DOHH2 (cell line): ENCODE measurements at regions not wholly inside any gene's neighbourhood (a gene's known extent, or its start where the extent isn't known, plus 50 kb on each side); places are given as distances from the start of the nearest gene placed in this dataset.

Experiments
- H3F3A ChIP-seq: fragments of 200-600 bp; sonication (generic), shearing (Covaris generic); 2 replicates; pipeline ENCODE4 v1.6.0; 2016; ENCODE audit warnings: antibody characterized with exemption, mild to moderate bottlenecking; ENCODE audit not compliant: control insufficient read depth, insufficient read depth
- H3K27ac ChIP-seq: fragments of 200-600 bp; sonication (generic); 2 replicates; pipeline ENCODE4 v1.5.1; 2014; ENCODE audit warnings: low read depth, mild to moderate bottlenecking, low read length, moderate library complexity
- H3K27me3 ChIP-seq: fragments of 200-600 bp; sonication (generic); 2 replicates; pipeline ENCODE4 v1.6.1; 2014; ENCODE audit warnings: mild to moderate bottlenecking, low read length, mixed read lengths; ENCODE audit not compliant: control insufficient read depth
- H3K36me3 ChIP-seq: fragments of 200-600 bp; sonication (generic); 2 replicates; pipeline ENCODE4 v1.6.1; 2014; ENCODE audit warnings: mild to moderate bottlenecking, low read length, moderate library complexity, mixed read lengths; ENCODE audit not compliant: control insufficient read depth
- H3K4me1 ChIP-seq: fragments of 200-600 bp; sonication (generic); 2 replicates; pipeline ENCODE4 v1.6.1; 2014; ENCODE audit warnings: mild to moderate bottlenecking, low read length, mixed read lengths; ENCODE audit not compliant: control insufficient read depth
- H3K4me2 ChIP-seq: fragments of 200-600 bp; sonication (generic); 2 replicates; pipeline ENCODE4 v1.6.0; 2014; ENCODE audit warnings: mild to moderate bottlenecking, low read length, moderate library complexity
- H3K4me3 ChIP-seq: fragments of 200-600 bp; sonication (generic); 2 replicates; pipeline ENCODE4 v1.5.1; 2014; ENCODE audit warnings: mild to moderate bottlenecking, low read length, mixed read lengths
- H3K79me2 ChIP-seq: fragments of 200-600 bp; sonication (generic); 2 replicates; pipeline ENCODE4 v1.6.1; 2014; ENCODE audit warnings: mild to moderate bottlenecking, low read length, mixed read lengths; ENCODE audit not compliant: control insufficient read depth
- H3K9me2 ChIP-seq: fragments of 200-600 bp; sonication (generic); replicated peaks from 2 replicates; pipeline ENCODE4 v1.6.1; 2014; ENCODE audit warnings: mild to moderate bottlenecking, low read length, mixed read lengths; ENCODE audit not compliant: control insufficient read depth
- H3K9me3 ChIP-seq: fragments of 200-600 bp; sonication (generic); 2 replicates; pipeline ENCODE4 v1.6.1; 2014; ENCODE audit warnings: antibody characterized with exemption, low read length, mixed read lengths; ENCODE audit not compliant: control insufficient read depth, insufficient read depth
- H4K20me1 ChIP-seq: fragments of 200-600 bp; sonication (generic); 2 replicates; pipeline ENCODE4 v1.6.0; 2014; ENCODE audit warnings: low read depth, mild to moderate bottlenecking, antibody characterized with exemption, low read length, moderate library complexity; ENCODE audit not compliant: control insufficient read depth, insufficient read depth
- EZH2phosphoT487 ChIP-seq: fragments of 200-600 bp; sonication (generic); IDR thresholded peaks from 2 replicates; pipeline ENCODE4 v1.6.1; 2017; ENCODE audit warnings: borderline replicate concordance, mild to moderate bottlenecking, antibody characterized with exemption, low read length, moderate library complexity, mixed read lengths
- TF ChIP-seq, protein P1 (sequence below): fragments of 200-600 bp; sonication (generic); IDR thresholded peaks from one replicate; pipeline ENCODE4 v1.5.1; 2014; ENCODE audit warnings: antibody characterized with exemption, mild to moderate bottlenecking, low read depth, low read length; ENCODE audit not compliant: poor library complexity, severe bottlenecking

GRCh38 chr12:128155571-128155970 is 111.4 kb upstream of the TMEM132C start:
- H3K9me3 ChIP-seq, result no peaks in the 10 kb centered on the region
- no peaks in the 10 kb centered on the region for H4K20me1 ChIP-seq

DNA sequence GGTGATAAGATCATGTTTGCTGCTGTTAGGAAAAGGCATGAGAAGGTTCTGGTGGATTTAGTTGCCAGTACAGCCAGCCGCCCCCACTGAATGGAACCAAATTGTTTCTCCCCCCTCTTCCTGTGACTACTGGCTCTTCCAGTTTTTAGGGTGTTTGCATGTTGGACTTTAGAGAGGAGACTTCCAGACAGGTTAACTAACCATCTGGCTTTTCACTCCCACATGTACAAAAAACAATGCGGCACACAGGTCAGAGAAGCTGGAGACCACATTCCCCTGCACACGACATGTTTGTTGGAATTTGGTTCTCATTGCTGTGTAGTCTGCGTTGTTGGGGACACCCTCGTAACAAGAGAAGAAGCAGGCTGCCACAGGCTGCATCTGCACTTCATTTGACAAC is 103.9 kb upstream of the TMEM132C start:
- no peaks in the 10 kb centered on the region; the same call in 1 of the 2 replicates for H3K9me3 ChIP-seq
- H3K4me2 ChIP-seq, result no peak overlapping the region
- H3K36me3 ChIP-seq, result no peaks in the 10 kb centered on the region
- no peaks in the 10 kb centered on the region for H4K20me1 ChIP-seq
- no peak overlapping the region for H3K4me3 ChIP-seq
- no peaks in the 10 kb centered on the region for H3F3A ChIP-seq
- no peak overlapping the region for H3K27ac ChIP-seq
- H3K79me2 ChIP-seq, result no peaks in the 10 kb centered on the region
- no peaks in the 10 kb centered on the region for H3K4me1 ChIP-seq
- no peaks in the 10 kb centered on the region for H3K27me3 ChIP-seq
- TF ChIP-seq, protein P1, sequence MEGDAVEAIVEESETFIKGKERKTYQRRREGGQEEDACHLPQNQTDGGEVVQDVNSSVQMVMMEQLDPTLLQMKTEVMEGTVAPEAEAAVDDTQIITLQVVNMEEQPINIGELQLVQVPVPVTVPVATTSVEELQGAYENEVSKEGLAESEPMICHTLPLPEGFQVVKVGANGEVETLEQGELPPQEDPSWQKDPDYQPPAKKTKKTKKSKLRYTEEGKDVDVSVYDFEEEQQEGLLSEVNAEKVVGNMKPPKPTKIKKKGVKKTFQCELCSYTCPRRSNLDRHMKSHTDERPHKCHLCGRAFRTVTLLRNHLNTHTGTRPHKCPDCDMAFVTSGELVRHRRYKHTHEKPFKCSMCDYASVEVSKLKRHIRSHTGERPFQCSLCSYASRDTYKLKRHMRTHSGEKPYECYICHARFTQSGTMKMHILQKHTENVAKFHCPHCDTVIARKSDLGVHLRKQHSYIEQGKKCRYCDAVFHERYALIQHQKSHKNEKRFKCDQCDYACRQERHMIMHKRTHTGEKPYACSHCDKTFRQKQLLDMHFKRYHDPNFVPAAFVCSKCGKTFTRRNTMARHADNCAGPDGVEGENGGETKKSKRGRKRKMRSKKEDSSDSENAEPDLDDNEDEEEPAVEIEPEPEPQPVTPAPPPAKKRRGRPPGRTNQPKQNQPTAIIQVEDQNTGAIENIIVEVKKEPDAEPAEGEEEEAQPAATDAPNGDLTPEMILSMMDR, result no peak
- no peak for TF ChIP-seq EZH2phosphoT487
- no peaks in the 10 kb centered on the region for H3K9me2 ChIP-seq

More at GRCh38 chr12:128155571-128155970, 111.4 kb upstream of the TMEM132C start:
- Histone ChIP-seq H3K4me3 (no peak overlapping the region), H3K27ac (no peak overlapping the region), H3K79me2 (no peaks in the 10 kb centered on the region), H3K9me2 (no peaks in the 10 kb centered on the region), H3K36me3 (no peaks in the 10 kb centered on the region), H3K4me2 (no peak overlapping the region), H3K4me1 (no peaks in the 10 kb centered on the region), H3K27me3 (no peaks in the 10 kb centered on the region), H3F3A (no peaks in the 10 kb centered on the region)
- TF ChIP-seq EZH2phosphoT487, result no peak
- TF ChIP-seq, protein P1, result no peak

- Histone ChIP-seq H3K27me3 (no peaks in the 10 kb centered on the region), H3K79me2 (no peaks in the 10 kb centered on the region), H3F3A (no peaks in the 10 kb centered on the region), H3K4me2 (no peak overlapping the region), H3K9me2 (no peaks in the 10 kb centered on the region), H3K36me3 (no peaks in the 10 kb centered on the region), H3K9me3 (no peaks in the 10 kb centered on the region; the same call in 1 of the 2 replicates), H3K4me1 (no peaks in the 10 kb centered on the region), H4K20me1 (no peaks in the 10 kb centered on the region), H3K4me3 (no peak overlapping the region), H3K27ac (no peak overlapping the region)
- TF ChIP-seq, protein P1, result no peak
- no peak for TF ChIP-seq EZH2phosphoT487
These were observed 102.4 kb upstream of the TMEM132C start for GRCh38 chr12:128164533-128164932.

- Histone ChIP-seq H3F3A (no peaks in the 10 kb centered on the region), H3K36me3 (no peaks in the 10 kb centered on the region), H3K9me2 (no peaks in the 10 kb centered on the region), H3K79me2 (no peaks in the 10 kb centered on the region), H3K4me1 (no peaks in the 10 kb centered on the region), H3K27ac (no peak overlapping the region), H3K9me3 (no peaks in the 10 kb centered on the region; the same call in 1 of the 2 replicates), H4K20me1 (no peaks in the 10 kb centered on the region), H3K4me2 (no peak overlapping the region), H3K4me3 (no peak overlapping the region), H3K27me3 (no peaks in the 10 kb centered on the region)
- no peak for TF ChIP-seq EZH2phosphoT487
- TF ChIP-seq, protein P1, result no peak
These were observed 101.6 kb upstream of the TMEM132C start for GRCh38 chr12:128165387-128165786.
